GM23248 (cell line): ENCODE measurements at regions not wholly inside any gene's neighbourhood (a gene's known extent, or its start where the extent isn't known, plus 50 kb on each side); places are given as distances from the start of the nearest gene placed in this dataset.

Experiments
- EZH2 ChIP-seq: fragments of 200-600 bp; sonication (generic); IDR thresholded peaks from 2 replicates; pipeline ENCODE4 v1.6.1; 2018; ENCODE audit warnings: antibody characterized with exemption, mild to moderate bottlenecking; ENCODE audit not compliant: insufficient read depth, poor library complexity, severe bottlenecking
- EZH2phosphoT487 ChIP-seq: fragments of 200-600 bp; sonication (generic); IDR thresholded peaks from 2 replicates; pipeline ENCODE4 v1.6.1; 2018; ENCODE audit warnings: antibody characterized with exemption, moderate library complexity, mild to moderate bottlenecking, low read depth; ENCODE audit not compliant: insufficient read depth

- TF ChIP-seq EZH2 (no peak), EZH2phosphoT487 (no peak)
Observed at GRCh38 chr18:49722477-49722876, 90.9 kb downstream of the ACAA2 start.
